PC-3 (cell line): ENCODE measurements at regions not wholly inside any gene's neighbourhood (a gene's known extent, or its start where the extent isn't known, plus 50 kb on each side); places are given as distances from the start of the nearest gene placed in this dataset.

Experiments used
- CTCF ChIP-seq: fragments of 300-600 bp; sonication (generic); conservative IDR thresholded peaks from 2 replicates; pipeline ENCODE4 v1.5.1; 2017; ENCODE audit warnings: antibody characterized with exemption, low read depth, mild to moderate bottlenecking, low read length
- EZH2 ChIP-seq: fragments of 300-600 bp; sonication (generic); IDR thresholded peaks from one replicate; pipeline ENCODE4 v1.6.1; 2017; ENCODE audit warnings: antibody characterized with exemption, mild to moderate bottlenecking, low read length; ENCODE audit not compliant: unreplicated experiment
- EZH2phosphoT487 ChIP-seq: fragments of 300-600 bp; sonication (generic); IDR thresholded peaks from 2 replicates; pipeline ENCODE4 v1.6.1; 2018; ENCODE audit warnings: mild to moderate bottlenecking, antibody characterized with exemption, low read length, borderline replicate concordance

GRCh38 chr5:67992923-67993322, 222.6 kb upstream of the PIK3R1 start:
- TF ChIP-seq CTCF (no peak), EZH2 (no peak), EZH2phosphoT487 (no peak)
